ENCODE measurements at regions not wholly inside any gene's neighbourhood (a gene's known extent, or its start where the extent isn't known, plus 50 kb on each side); places are given as distances from the start of the nearest gene placed in this dataset.

GRCh38 chr3:168495270-168495669 is 399.5 kb upstream of the GOLIM4 start:
- no peaks in the 10 kb centered on the region for H3K27me3 ChIP-seq (ENCODE audit: insufficient read depth, poor library complexity, severe bottlenecking)
- no peak overlapping the region for H3K4me3 ChIP-seq (replicated peaks; ENCODE audit: insufficient read depth, low read length)
- TF ChIP-seq POLR2AphosphoS5 (IDR thresholded peaks at IDR 0.05; ENCODE audit: low read depth) (no peak), SPI1 (IDR thresholded peaks at IDR 0.05; ENCODE audit: borderline replicate concordance, low read depth) (no peak), REST (IDR thresholded peaks at IDR 0.05; ENCODE audit: insufficient replicate concordance, low read depth) (no peak), CTCF (IDR thresholded peaks at IDR 0.05; ENCODE audit: insufficient read depth, low read length) (no peak), GABPA (IDR thresholded peaks at IDR 0.05; ENCODE audit: low read depth) (no peak)
- no peak overlapping the region for H3K27ac ChIP-seq (replicated peaks)
- DNase-seq (ENCODE audit: low read depth in 1 of 2, low spot score in 1 of 2): no peak

GRCh38 chr3:168493412-168494205 is 397.9 kb upstream of the GOLIM4 start:
- H3K27me3 ChIP-seq (ENCODE audit: insufficient read depth, poor library complexity, severe bottlenecking): no peaks in the 10 kb centered on the region
- H3K4me3 ChIP-seq (replicated peaks; ENCODE audit: insufficient read depth, low read length): no peak overlapping the region
- TF ChIP-seq REST (IDR thresholded peaks at IDR 0.05; ENCODE audit: insufficient replicate concordance, low read depth) (no peak), CTCF (IDR thresholded peaks at IDR 0.05; ENCODE audit: insufficient read depth, low read length) (no peak), POLR2AphosphoS5 (IDR thresholded peaks at IDR 0.05; ENCODE audit: low read depth) (no peak), GABPA (IDR thresholded peaks at IDR 0.05; ENCODE audit: low read depth) (no peak), SPI1 (IDR thresholded peaks at IDR 0.05; ENCODE audit: borderline replicate concordance, low read depth) (no peak)
- no peak overlapping the region for H3K27ac ChIP-seq (replicated peaks)
- DNase-seq (ENCODE audit: low read depth in 1 of 2, low spot score in 1 of 2): no peak

- no peak overlapping the region for H3K27ac ChIP-seq (replicated peaks)
- TF ChIP-seq SPI1 (IDR thresholded peaks at IDR 0.05; ENCODE audit: borderline replicate concordance, low read depth) (no peak), POLR2AphosphoS5 (IDR thresholded peaks at IDR 0.05; ENCODE audit: low read depth) (no peak), GABPA (IDR thresholded peaks at IDR 0.05; ENCODE audit: low read depth) (no peak), REST (IDR thresholded peaks at IDR 0.05; ENCODE audit: insufficient replicate concordance, low read depth) (no peak), CTCF (IDR thresholded peaks at IDR 0.05; ENCODE audit: insufficient read depth, low read length) (no peak)
- no peak overlapping the region for H3K4me3 ChIP-seq (replicated peaks; ENCODE audit: insufficient read depth, low read length)
- no peaks in the 10 kb centered on the region for H3K27me3 ChIP-seq (ENCODE audit: insufficient read depth, poor library complexity, severe bottlenecking)
- DNase-seq (ENCODE audit: low read depth in 1 of 2, low spot score in 1 of 2): no peak
Measured at GRCh38 chr3:168490981-168491380, 395.3 kb upstream of the GOLIM4 start.

Data from HL-60 (cell line).